Panc1 (cell line): ENCODE measurements at regions not wholly inside any gene's neighbourhood (a gene's known extent, or its start where the extent isn't known, plus 50 kb on each side); places are given as distances from the start of the nearest gene placed in this dataset.

Experiments used
- ATAC-seq: fragments of 200-7000 bp; cut with Tn5 transposase; 2 replicates; pipeline ENCODE4 v1.9.1; 2020; ENCODE audit warnings: mild to moderate bottlenecking, moderate library complexity
- BruUV-seq: library from RNA; stranded (reverse); fragments of 400-500 nt; replicated peaks from 2 replicates; lab custom pipeline; 2021; lab: Mats Ljungman, UMichigan
- CTCF ChIA-PET: fragments of 300-600 bp; sonication (Branson Sonifier 250); formaldehyde crosslinking; loops from one replicate; lab custom pipeline; 2022; ENCODE audit warnings: antibody characterized with exemption; lab: Charles Lee
- POLR2A ChIA-PET: fragments of 300-600 bp; sonication (Branson Sonifier 250); formaldehyde crosslinking; loops from one replicate; lab custom pipeline; 2022; ENCODE audit warnings: antibody characterized with exemption; lab: Charles Lee
- DNase-seq: peaks from one replicate; pipeline ENCODE4 v3.0.0-alpha.2; 2010; ENCODE audit warnings: low read depth, low spot score
- H3K27ac ChIP-seq: 2 replicates; pipeline ENCODE4 v1.5.1; 2011; ENCODE audit warnings: mild to moderate bottlenecking, low read length, inconsistent platforms
- H3K27me3 ChIP-seq: fragments of 200-500 bp; sonication (Bioruptor generic); 2 replicates; pipeline ENCODE4 v1.6.0; 2014; ENCODE audit warnings: low read length, inconsistent platforms; ENCODE audit not compliant: control insufficient read depth, insufficient read depth
- H3K36me3 ChIP-seq: fragments of 200-500 bp; sonication (Bioruptor generic); 2 replicates; pipeline ENCODE4 v1.5.1; 2014; ENCODE audit warnings: inconsistent platforms, mild to moderate bottlenecking, low read length, moderate library complexity; ENCODE audit not compliant: control insufficient read depth, insufficient read depth
- H3K4me1 ChIP-seq: 2 replicates; pipeline ENCODE4 v1.5.1; 2011; ENCODE audit warnings: inconsistent platforms, mild to moderate bottlenecking, low read length, moderate library complexity; ENCODE audit not compliant: control insufficient read depth, insufficient read depth
- H3K4me3 ChIP-seq, 2 experiments: 2 replicates each; pipeline ENCODE4 v1.5.1; 2011 to 2012; ENCODE audit warnings: low read depth in 2 of 2, low read length in 2 of 2, mild to moderate bottlenecking in 2 of 2, inconsistent platforms in 1 of 2, moderate library complexity in 1 of 2
- H3K9me3 ChIP-seq: fragments of 200-500 bp; sonication (Bioruptor generic); 2 replicates; pipeline ENCODE4 v1.5.1; 2014; ENCODE audit warnings: low read depth, mild to moderate bottlenecking, inconsistent platforms, low read length, moderate library complexity; ENCODE audit not compliant: control insufficient read depth, insufficient read depth
- POLR2AphosphoS5 ChIP-seq: IDR thresholded peaks from 2 replicates; pipeline ENCODE4 v1.6.1; 2012; ENCODE audit warnings: mild to moderate bottlenecking, low read depth, low read length, moderate library complexity
- SIN3A ChIP-seq: IDR thresholded peaks from 2 replicates; pipeline ENCODE4 v1.6.1; 2012; ENCODE audit warnings: low read depth, mild to moderate bottlenecking, low read length, moderate library complexity, borderline replicate concordance; ENCODE audit not compliant: insufficient read depth
- TCF7L2 ChIP-seq: IDR thresholded peaks from 2 replicates; pipeline ENCODE4 v1.6.1; 2011; ENCODE audit warnings: mild to moderate bottlenecking, low read depth, low read length, inconsistent platforms
- in situ Hi-C: cut with HindIII; loops from 2 replicates; pipeline ENCODE4 v1.10.0; 2016; ENCODE audit warnings: low sequenced_read_pairs, low pct_unique_long_range_greater_than_20kb
- intact Hi-C: fragments of 100-400 bp; cut with micrococcal nuclease; formaldehyde crosslinking; loops from one replicate; pipeline ENCODE4 v1.10.0; 2022; ENCODE audit not compliant: unreplicated experiment
- TF ChIP-seq, protein P1 (sequence below): fragments of 450-650 bp; IDR thresholded peaks from 2 replicates; pipeline ENCODE4 v1.5.1; 2017; ENCODE audit warnings: mild to moderate bottlenecking
- TF ChIP-seq, protein P2 (sequence below), 2 experiments: IDR thresholded peaks; 2 replicates each; pipeline ENCODE4 v1.6.1; 2011 to 2012; ENCODE audit warnings: low read depth in 2 of 2, control low read depth in 1 of 2, low read length in 1 of 2, mild to moderate bottlenecking in 1 of 2, moderate library complexity in 1 of 2; ENCODE audit not compliant: insufficient read depth in 1 of 2

DNA sequence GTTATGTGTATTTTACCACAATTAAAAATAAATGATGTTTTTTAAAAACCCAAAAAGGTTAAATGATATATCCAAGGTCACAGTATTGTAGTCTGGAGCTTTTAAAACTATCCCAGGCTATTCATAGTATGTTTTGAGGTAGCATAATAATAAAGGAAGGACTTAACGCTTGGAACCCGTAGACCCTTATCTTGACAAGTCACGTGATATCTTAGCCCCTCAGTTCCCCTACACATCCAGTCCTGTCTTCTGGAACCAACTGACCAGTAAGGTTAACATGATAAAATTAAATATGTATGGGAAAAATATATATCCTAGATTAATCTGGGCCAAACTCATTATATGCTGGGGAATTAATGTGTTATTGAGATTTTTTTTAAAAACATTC lies 142.2 kb downstream of the RXFP2 start:
- POLR2A ChIA-PET = no interaction called here
- CTCF ChIA-PET = no interaction called here
- no peak overlapping the region for H3K27ac ChIP-seq
- in situ Hi-C loops (no loop called here), intact Hi-C loops (no loop called here)
- TF ChIP-seq POLR2AphosphoS5 (no peak), SIN3A (no peak), TCF7L2 (no peak)
- TF ChIP-seq, protein P1, sequence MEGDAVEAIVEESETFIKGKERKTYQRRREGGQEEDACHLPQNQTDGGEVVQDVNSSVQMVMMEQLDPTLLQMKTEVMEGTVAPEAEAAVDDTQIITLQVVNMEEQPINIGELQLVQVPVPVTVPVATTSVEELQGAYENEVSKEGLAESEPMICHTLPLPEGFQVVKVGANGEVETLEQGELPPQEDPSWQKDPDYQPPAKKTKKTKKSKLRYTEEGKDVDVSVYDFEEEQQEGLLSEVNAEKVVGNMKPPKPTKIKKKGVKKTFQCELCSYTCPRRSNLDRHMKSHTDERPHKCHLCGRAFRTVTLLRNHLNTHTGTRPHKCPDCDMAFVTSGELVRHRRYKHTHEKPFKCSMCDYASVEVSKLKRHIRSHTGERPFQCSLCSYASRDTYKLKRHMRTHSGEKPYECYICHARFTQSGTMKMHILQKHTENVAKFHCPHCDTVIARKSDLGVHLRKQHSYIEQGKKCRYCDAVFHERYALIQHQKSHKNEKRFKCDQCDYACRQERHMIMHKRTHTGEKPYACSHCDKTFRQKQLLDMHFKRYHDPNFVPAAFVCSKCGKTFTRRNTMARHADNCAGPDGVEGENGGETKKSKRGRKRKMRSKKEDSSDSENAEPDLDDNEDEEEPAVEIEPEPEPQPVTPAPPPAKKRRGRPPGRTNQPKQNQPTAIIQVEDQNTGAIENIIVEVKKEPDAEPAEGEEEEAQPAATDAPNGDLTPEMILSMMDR = no peak
- TF ChIP-seq, protein P2, sequence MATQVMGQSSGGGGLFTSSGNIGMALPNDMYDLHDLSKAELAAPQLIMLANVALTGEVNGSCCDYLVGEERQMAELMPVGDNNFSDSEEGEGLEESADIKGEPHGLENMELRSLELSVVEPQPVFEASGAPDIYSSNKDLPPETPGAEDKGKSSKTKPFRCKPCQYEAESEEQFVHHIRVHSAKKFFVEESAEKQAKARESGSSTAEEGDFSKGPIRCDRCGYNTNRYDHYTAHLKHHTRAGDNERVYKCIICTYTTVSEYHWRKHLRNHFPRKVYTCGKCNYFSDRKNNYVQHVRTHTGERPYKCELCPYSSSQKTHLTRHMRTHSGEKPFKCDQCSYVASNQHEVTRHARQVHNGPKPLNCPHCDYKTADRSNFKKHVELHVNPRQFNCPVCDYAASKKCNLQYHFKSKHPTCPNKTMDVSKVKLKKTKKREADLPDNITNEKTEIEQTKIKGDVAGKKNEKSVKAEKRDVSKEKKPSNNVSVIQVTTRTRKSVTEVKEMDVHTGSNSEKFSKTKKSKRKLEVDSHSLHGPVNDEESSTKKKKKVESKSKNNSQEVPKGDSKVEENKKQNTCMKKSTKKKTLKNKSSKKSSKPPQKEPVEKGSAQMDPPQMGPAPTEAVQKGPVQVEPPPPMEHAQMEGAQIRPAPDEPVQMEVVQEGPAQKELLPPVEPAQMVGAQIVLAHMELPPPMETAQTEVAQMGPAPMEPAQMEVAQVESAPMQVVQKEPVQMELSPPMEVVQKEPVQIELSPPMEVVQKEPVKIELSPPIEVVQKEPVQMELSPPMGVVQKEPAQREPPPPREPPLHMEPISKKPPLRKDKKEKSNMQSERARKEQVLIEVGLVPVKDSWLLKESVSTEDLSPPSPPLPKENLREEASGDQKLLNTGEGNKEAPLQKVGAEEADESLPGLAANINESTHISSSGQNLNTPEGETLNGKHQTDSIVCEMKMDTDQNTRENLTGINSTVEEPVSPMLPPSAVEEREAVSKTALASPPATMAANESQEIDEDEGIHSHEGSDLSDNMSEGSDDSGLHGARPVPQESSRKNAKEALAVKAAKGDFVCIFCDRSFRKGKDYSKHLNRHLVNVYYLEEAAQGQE (IDR thresholded peaks at IDR 0.05; ENCODE audit: insufficient read depth in 1 of 2, low read depth in 2 of 2, low read length in 1 of 2) = no peak
- H3K4me3 ChIP-seq = no peak overlapping the region
- BruUV-seq = no TSS peak
- no peaks in the 10 kb centered on the region for H3K4me1 ChIP-seq
- H3K27me3 ChIP-seq = no peaks in the 10 kb centered on the region
- no peak for ATAC-seq
- no peaks in the 10 kb centered on the region for H3K36me3 ChIP-seq
- H3K9me3 ChIP-seq = no peaks in the 10 kb centered on the region
- no peak for DNase-seq

DNA sequence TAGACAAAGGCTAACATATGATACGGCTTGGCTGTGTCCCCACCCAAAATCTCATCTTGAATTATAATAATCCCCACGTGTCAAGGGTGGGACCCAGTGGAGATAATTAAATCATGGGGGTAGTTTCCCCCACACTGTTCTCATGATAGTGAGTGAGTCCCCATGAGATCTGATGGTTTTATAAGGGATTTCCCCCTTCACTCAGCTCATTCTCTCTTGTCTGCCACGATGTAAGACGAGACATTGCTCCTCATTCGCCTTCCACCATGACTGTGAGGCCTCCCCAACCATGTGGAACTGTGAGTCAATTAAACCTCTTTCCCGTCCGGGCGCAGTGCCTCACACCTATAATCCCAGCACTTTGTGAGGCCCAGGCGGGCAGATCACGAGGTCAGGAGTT lies 143.5 kb downstream of the RXFP2 start:
- ATAC-seq (no peak), DNase-seq (no peak)
- BruUV-seq = no TSS peak
- no peaks in the 10 kb centered on the region for H3K27me3 ChIP-seq
- no peaks in the 10 kb centered on the region for H3K4me1 ChIP-seq
- POLR2A ChIA-PET = no interaction called here
- in situ Hi-C loops (no loop called here), intact Hi-C loops (no loop called here)
- H3K9me3 ChIP-seq = no peaks in the 10 kb centered on the region
- H3K27ac ChIP-seq = no peak overlapping the region
- TF ChIP-seq TCF7L2 = no peak
- TF ChIP-seq, protein P1 = no peak
- TF ChIP-seq, protein P2 (IDR thresholded peaks at IDR 0.05; ENCODE audit: insufficient read depth in 1 of 2, low read depth in 2 of 2, low read length in 1 of 2) = no peak
- TF ChIP-seq SIN3A = no peak
- no peak for TF ChIP-seq POLR2AphosphoS5
- no peak overlapping the region for H3K4me3 ChIP-seq
- CTCF ChIA-PET = no interaction called here
- H3K36me3 ChIP-seq = no peaks in the 10 kb centered on the region
